Stimulated activated CD8-positive, alpha-beta memory T cell treated with anti-CD3 and anti-CD28 coated beads, Interleukin-2, amount 100 ng/mL, for 48 hours (primary cell): ENCODE measurements at regions not wholly inside any gene's neighbourhood (a gene's known extent, or its start where the extent isn't known, plus 50 kb on each side); places are given as distances from the start of the nearest gene placed in this dataset.

Experiments used
- DNase-seq, 2 donors: peaks; one replicate each; pipeline ENCODE4 v3.0.0-alpha.2; 2020; ENCODE audit warnings: low read depth in 2 of 2

DNA sequence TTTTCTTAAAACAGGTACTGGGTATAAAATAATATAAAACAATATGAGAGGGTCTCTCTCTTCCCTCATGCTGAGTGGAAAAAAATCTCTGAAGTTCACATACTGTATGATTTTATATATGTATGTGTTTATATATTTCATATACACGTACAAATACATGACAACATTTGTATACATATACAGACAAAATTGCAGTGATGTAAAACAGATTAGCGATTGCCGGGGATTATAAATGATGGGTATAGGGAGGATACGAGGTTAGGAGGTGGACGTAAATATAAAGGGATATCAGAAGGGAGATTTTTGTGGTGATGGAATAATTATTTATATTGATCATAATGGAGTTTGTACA lies 194.8 kb upstream of the PRSS16 start:
- no peak for DNase-seq

DNA sequence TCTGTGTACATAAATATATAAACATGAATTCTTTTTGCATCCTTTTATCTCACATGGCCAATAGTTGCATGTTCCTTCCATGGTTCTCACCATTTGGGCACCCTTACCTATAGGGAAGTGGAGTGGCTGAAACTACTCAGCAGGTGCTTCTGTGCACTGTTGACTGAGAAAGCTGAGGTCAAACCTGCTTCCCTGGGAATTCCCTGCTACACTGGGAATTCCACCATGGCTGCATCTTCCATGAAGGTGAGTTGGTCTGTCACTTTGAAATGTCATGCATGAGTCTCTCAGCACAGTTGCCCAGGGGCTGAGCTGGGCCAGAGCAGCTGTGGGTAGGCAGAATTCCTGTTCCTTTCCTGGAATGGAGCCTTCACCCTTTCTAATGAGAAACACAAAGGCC lies 193.8 kb upstream of the PRSS16 start:
- no peak for DNase-seq

DNA sequence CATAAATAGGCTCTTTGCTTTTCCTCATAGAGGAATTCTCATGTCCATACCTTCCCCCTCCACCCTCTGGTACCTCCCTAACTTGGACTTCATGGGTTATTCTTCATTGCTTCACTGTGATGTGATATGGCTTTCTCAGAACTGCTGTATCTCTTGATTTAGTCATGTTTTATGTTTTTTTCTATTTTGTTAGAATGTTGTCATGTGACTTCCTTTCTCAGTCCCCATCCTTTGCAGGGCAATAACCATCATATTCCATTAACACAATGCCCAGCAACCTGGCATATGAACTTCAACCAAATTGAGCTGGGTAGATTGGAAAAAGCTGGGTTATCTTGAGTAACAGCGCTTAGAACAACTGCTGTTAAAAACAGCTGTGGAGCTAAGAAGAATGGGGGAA lies 190.9 kb upstream of the PRSS16 start:
- no peak for DNase-seq

DNA sequence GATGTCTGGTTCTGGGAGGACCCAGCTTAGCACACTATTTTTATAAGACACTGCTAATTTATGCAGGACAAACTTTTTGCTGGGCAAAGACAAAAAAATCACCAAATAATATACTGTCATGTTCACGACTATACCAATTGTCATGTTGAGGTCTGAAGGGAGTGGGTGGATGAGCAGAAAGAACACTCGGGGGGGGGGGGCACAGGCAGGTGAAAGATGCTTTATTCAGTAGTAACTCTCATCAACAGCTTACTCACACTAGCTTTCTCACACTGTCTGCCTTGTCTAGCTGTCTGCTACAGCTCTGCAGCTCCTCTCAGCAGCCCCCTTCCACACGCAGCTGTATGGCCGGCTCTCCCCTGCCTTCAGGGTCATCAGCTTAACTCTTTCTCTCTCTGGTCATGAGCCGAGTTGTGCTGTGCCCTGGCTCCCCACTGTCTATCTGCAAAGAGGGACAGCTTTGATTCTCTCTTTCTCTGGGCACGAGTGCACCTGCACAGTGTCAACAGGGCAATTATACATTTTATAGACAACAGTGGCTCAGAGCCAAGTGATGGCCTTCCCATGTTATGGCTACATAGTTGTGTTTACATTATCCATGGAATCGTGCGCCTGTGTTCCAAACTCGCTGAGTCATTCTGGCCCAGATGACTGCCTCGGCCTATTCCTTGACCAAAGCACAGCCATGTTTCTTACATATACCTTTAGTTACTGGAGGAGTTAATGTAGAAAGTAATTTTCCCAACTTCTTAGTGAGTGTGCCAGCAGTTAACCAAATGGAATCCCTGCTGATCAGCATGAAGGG lies 187.7 kb upstream of the PRSS16 start:
- no peak for DNase-seq

DNA sequence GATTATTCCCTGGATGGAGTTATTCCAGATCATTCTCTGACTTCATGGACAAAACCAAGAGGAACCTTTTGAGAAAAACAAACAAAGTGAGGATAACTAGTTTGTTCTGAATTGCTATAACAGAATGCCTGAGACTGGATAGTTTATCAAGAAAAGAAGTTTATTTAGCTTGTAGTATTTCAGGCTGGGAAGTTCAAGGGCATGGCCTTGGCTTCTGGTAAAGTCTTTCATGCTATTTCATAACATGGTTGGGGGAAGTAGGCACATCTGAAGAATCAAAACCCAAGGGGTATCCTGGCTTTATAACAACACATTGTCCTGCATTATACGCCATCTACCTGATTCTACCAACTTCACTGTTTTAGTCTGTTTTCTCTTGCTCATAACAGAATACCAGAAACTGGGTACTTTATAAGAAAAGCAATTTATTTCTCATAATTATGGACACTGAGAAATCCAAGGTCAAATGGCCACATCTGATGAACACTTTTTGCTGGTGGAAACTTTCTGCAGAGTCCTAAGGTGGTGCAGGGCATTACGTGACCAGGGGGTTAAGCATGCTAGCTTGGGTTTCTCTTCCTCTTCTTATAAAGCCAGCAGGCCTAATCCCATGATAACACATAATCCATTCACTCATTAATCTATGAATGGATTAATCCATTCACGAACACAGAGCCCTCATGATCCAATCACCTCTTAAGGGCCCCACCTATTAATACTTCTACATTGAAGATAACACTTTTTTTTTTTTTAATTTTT lies 186.1 kb upstream of the PRSS16 start:
- DNase-seq: no peak

DNA sequence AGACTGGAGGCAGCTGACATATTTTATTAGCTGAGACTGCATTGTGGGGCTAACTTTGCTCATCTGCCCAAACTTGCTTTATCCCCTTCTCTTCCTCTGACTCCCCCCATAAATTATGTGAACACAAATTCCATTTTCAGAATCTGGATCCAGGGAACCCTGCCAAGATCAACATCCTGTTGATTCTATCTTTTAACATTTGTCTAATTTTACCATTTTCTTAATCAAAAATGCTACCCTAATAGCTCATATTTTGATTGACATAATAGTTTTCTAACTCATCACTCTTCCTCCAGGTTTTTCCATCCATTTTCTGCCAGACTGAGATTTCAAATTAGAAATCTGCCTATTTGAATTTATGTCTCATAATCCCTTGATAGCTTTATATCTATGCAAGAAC lies 184.7 kb upstream of the PRSS16 start:
- DNase-seq: no peak

DNA sequence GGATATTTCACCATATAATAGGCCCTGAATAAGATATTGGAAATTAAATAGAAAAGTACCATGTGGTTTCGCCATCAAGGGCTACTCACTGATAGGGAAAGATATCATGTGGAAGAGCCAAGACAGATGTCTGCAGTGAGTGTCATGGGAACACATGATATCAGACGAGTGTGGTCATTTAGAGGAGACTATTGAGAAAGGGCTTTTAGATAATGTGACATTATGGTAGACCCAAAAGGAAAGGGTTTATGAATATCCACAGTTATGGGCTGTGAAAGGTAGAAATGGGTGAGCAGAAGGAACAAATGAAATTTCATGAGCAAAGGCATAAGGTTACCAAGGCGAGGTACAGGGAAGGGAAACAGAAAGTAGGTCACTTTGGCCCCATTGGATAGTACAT lies 182.3 kb upstream of the PRSS16 start:
- no peak for DNase-seq

DNA sequence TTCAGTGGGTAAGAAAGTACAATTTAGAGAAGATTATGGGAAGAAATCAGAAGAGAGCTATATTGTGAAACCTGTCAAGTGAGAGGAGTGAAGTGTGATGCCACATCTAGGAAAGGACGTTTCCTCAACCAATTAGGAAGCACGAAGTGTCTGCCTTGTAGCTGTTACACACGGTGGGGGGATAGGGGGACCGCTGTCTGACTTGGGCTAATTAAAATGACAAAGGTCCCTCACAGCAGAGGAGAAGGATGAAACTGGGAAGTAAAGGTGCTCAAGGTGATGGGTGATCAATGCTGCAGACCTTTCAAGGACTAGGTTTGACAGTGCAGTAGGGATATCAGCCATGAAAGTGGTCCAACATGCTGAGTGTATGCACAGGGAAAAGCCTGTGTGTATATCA lies 181.1 kb upstream of the PRSS16 start:
- no peak for DNase-seq

DNA sequence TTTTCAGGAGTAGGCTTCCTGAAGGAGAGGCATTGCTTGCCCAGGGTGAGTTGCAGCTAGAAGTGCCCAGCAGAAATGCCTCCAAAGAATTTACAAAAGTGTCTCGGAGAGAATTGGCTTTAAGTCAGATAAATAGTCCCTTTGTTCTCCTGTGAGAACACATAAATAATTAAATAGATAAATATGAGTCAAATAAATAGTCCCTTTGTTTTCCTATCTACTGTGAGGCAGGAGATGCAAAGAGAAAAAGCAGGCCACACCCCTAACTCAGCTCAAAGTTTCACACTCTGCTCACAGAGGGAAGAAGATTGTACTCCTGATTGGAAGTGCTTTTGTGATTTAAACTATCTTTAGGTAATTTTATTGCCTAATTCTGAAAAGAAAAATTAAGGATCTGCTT lies 180.7 kb upstream of the PRSS16 start:
- no peak for DNase-seq

DNA sequence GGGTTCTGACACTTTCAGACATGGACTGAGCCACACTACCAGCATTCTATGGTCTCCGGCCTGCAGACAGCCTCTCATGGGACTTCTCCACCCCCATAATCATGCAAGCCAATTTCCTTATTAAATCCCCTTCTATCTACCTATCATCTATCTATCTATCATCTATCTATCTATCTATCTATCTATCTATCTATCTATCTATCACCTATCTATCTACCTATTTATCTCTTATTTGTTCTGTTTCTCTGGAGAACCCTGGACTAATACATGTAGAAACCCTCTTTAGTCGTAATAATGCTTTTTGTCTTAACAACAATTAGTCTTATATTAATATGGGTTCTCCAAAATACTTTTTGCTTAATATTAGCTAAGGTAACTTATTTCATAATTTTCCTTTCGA lies 174.1 kb upstream of the PRSS16 start:
- no peak for DNase-seq

DNA sequence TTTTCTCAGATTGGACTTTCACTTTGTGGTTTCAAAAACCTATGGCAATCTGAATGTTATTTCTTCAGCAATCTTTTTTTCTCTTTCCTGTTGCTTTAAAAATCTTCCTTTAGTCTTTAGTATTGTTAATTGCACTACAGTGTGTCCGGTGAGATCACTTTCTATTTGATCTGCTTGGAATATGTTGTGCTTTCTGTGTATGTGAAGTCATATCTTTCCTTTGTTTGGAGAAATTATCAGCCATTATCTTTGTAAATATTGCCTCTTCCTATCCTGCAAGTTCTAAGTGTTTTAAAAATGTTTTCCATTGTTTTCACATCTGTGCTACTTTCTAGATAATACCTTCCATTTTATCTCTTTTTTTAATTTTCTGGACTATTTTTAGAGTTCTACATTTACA lies 171.4 kb upstream of the PRSS16 start:
- no peak for DNase-seq

DNA sequence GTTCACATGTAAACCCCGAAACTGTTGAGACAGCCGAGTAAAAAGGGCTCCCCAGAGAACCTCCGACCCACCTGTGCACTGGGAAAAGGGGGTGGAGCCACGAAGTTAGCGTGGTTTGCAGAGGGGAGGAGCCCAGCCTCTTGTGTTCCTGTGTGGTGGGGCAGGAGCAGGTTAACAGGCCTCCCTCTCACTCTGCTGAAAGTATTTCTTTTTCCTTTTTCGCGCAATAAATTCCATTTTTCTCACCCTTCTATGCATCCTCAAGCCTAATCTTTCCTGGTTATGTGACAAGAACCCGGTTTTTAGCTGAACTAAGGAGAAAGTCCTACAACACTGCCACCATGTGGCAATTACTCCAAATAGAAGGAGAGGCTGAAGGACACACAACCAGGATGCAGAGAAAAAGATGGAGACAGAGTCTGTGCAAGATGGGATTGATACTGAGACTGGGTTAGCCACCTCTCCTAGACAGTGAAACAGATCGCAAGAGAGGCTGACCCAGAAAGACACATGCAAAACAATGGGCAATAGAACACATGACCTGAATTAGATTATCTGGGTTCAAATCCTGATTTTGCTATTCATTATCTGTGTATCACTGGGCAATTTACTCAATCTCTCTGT lies 168.7 kb upstream of the PRSS16 start:
- no peak for DNase-seq

DNA sequence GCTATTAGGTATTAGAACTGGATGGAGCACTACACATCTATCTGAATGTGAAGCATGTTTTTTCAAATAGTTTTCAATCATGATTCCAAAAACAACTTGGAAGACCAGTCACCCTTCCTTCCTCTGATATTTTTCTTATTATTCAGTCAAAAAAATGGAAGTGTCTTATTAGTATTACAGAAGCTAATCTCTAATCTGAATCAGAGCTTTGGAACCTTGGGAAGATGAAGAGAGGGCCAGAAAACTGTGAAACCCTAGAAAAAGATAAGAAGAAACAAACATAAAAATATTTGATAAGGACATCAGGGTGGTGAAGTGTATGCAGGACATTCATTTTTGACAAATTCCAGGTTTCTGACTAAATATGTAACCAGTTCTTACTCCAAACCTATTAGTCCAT lies 166.3 kb upstream of the PRSS16 start:
- no peak for DNase-seq

DNA sequence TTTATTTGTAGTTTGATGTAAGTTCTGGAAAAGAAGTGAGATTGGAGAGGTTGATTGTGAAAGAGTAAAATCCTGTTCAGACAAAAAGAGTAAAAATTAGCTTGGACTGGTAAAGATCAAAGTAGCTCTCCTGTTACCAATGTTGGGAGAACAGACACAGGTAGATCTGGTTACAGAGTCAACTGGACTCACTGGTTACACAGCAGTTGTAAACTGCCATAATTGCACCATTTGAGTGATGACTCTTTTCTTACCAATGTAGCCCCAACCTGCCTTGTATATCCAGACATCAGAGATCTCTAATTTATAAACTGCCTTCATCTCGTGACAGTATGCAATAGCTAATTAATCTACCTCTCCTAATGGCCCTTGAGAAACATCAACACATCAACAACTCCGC lies 165.6 kb upstream of the PRSS16 start:
- no peak for DNase-seq

DNA sequence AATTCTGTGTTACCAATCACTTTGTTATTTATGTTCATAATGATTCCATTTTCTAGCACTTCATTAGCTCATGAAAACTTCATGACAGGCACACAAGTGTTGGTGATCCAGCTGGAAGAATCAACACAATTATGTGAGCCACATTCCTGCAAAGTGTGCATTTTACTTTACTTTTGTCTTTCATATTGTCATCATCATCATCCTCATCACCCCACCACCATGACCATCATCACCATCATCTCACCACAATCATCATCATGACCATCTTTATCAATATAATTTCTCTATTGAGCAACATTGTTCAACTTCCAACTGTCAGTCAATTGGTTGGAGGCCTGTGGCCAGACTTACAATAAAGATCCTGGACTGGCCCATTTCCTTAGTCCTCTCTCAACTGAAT lies 159.4 kb upstream of the PRSS16 start:
- DNase-seq: no peak

DNA sequence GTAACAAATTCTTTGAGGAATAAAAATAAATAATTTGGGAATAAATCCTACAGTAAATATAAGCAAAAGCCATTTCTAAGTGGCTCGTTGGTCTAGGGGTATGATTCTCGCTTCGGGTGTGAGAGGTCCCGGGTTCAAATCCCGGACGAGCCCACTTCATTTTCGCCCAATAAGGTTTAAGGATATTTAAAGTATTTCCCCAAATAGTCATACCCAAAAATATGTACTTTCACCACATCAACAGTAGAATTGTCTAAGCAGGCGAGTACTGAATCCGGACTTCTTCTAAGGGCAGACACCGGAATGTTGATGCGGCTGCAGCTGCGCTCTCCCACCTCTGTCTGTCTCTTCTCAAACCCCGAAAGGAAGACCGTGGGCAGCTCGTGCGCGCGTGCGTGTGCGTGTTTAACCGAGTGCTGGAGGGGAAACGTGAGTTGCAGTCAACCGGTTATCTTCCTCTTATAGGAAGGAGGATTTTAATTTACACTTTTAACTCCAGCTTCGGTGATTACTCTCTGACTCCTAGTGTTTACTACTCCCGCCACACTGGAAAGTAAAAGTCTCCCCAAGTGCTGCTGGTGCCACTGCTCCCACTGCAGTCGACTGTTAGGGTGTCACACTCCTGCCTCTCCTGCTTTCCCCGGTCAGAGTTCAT lies 155.7 kb upstream of the PRSS16 start:
- DNase-seq: peak; percentile 29 to 32

DNA sequence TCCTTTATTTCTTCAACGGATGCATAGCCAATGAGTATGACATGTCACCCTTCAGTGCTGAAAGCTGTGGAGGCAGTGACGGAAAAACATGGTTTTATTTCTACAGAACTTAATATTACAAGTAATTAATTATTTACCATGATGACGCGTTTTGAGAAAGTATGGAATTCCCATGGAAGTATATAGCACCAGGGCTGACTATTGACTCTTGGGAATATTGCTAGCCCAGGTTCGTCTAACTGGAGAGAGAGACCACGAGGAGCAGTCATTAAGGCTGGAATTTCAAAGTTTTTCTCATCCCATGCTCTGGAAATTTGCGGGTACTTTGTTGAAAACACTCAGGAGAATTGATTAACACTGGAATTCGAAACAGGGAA lies 155.2 kb upstream of the PRSS16 start:
- DNase-seq: no peak

DNA sequence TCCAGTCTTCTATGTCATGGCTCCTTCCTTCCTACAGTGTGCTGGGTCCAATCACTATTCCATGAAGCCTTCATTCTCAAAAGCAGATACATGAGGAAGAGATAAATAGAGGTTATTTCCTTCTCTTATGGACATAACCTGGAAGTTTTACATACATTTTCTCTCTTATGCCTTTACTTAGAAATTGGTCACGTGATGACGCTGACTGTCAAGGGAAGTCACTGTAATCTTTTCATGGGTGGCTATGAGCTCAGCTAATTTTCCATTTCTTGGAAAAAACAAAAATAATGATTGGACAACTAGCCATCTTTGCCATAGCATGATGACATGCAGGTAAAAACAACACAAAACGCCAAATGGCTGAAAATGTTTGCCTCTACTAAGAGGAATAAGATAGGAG lies 151.6 kb upstream of the PRSS16 start:
- no peak for DNase-seq

DNA sequence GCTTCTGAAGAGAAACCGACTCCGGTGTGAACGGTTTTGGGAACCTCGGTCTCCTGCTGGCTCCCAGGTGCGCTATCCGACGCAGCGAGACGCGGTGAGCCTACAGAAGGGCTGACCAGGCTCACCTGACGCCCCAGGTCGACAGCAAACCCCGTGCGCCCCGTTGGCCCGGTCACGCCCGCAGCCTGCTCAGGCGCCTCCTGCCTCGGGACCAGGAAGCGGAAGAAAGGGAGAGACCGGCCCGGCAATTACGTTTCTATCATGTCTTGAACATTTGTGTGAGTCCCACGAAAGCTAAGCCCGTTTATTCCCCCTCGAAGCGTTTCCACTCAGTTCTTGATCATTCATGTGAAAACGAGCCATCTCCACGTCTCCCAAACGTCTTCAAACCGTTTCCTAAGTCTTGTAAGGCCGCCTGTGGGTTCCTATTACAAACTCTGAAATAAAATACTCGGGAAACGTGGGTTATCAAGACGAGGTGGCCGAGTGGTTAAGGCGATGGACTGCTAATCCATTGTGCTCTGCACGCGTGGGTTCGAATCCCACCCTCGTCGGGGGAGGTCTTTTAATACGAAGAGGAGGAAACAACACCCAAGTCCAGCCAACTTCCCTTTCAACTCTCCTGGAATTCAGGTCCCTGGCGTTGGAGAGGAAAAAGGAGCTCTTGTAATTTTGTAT lies 150.5 kb upstream of the PRSS16 start:
- peak; percentile 28 to 43 for DNase-seq

DNA sequence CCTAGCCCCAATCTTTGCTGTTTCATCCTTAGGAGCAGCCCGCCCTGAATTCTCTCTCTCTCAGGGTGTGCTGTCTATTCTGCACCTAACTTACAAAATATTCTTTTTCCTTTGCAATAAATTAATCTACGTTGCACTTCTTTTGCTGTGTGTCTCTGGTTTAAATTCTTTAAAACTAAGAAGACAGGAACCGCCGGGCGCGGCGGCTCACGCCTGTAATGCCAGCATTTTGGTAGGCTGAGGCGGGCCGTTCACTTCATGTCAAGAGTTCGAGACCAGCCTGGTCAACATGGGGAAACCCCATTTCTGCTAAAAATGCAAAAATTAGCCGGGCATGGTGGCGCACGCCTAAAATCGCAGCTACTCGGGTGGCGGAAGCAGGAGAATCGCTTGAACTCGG lies 148.5 kb upstream of the PRSS16 start:
- DNase-seq: no peak

DNA sequence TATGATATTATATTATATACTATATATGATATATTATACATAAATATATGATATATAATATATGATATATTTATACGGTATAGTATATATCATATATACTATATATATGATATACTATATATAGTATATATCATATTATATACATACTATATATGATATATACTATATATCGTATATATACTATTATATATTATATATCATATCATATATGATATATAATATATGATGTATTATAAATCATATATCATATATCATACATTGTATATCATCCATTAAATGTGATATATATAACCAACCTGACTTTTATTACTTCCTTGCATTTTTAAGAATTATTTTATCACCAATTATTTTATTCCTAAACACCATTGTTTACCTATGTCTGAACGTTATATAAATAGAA lies 146.6 kb upstream of the PRSS16 start:
- no peak for DNase-seq

DNA sequence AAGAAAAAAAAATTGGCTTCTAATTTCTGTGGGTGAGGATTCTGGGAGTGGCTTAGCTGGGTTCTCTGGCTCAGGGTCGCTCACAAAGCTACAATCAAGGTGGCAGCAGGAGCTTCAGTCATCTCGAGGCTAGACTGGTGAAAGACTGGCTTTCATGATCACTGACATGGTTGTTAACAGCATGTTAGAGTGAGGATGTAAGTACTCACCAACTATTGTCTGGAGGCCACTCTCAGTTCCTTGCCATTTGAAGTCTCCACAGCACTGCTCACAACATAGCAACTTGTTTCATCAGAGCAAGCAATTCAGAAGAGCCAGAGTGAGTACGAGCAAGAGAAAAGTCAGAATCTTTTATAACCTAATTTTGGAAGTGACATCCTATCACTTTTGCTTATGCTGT lies 145.7 kb upstream of the PRSS16 start:
- DNase-seq: no peak
